HL-60 (cell line): ENCODE measurements at regions not wholly inside any gene's neighbourhood (a gene's known extent, or its start where the extent isn't known, plus 50 kb on each side); places are given as distances from the start of the nearest gene placed in this dataset.
"Not testable (repeated sequence)": the region's sequence is repeated elsewhere in the genome, so short reads cannot be mapped to it uniquely, and the experiment has no call there.

ENCODE experiments used
- DNase-seq, 2 experiments: peaks; one replicate each; pipeline ENCODE4 v3.0.0-alpha.2; 2010 to 2020; ENCODE audit warnings: low read depth in 1 of 2, low spot score in 1 of 2
- H3K27ac ChIP-seq: fragments of 250-450 bp; sonication (Bioruptor Pico); replicated peaks from 2 replicates; pipeline ENCODE4 v1.5.1; 2020; ENCODE audit warnings: mild to moderate bottlenecking, moderate library complexity
- H3K27me3 ChIP-seq: fragments of 250-450 bp; sonication (Bioruptor Pico); 2 replicates; pipeline ENCODE4 v1.5.1; 2021; ENCODE audit warnings: mild to moderate bottlenecking, moderate library complexity; ENCODE audit not compliant: insufficient read depth, poor library complexity, severe bottlenecking
- H3K4me3 ChIP-seq: replicated peaks from 2 replicates; pipeline ENCODE4 v1.5.1; 2011; ENCODE audit warnings: mild to moderate bottlenecking, control low read depth, low read length; ENCODE audit not compliant: insufficient read depth
- GABPA ChIP-seq: IDR thresholded peaks from 2 replicates; pipeline ENCODE4 v1.6.1; 2012; ENCODE audit warnings: low read depth
- POLR2AphosphoS5 ChIP-seq: IDR thresholded peaks from 2 replicates; pipeline ENCODE4 v1.6.1; 2012; ENCODE audit warnings: low read depth
- SPI1 ChIP-seq: IDR thresholded peaks from 2 replicates; pipeline ENCODE4 v1.6.1; 2012; ENCODE audit warnings: low read depth, mild to moderate bottlenecking, borderline replicate concordance
- TF ChIP-seq, protein P1 (sequence below): IDR thresholded peaks from one replicate; pipeline ENCODE4 v1.5.1; 2011; ENCODE audit warnings: low read length, control low read depth, inconsistent platforms; ENCODE audit not compliant: insufficient read depth
- TF ChIP-seq, protein P2 (sequence below): IDR thresholded peaks from 2 replicates; pipeline ENCODE4 v1.6.1; 2012; ENCODE audit warnings: low read depth; ENCODE audit not compliant: insufficient replicate concordance

GRCh38 chr19:14265290-14266036 lies 59.5 kb upstream of the ADGRL1 start:
- TF ChIP-seq GABPA (no peak), POLR2AphosphoS5 (no peak), SPI1 (no peak)
- TF ChIP-seq, protein P1, sequence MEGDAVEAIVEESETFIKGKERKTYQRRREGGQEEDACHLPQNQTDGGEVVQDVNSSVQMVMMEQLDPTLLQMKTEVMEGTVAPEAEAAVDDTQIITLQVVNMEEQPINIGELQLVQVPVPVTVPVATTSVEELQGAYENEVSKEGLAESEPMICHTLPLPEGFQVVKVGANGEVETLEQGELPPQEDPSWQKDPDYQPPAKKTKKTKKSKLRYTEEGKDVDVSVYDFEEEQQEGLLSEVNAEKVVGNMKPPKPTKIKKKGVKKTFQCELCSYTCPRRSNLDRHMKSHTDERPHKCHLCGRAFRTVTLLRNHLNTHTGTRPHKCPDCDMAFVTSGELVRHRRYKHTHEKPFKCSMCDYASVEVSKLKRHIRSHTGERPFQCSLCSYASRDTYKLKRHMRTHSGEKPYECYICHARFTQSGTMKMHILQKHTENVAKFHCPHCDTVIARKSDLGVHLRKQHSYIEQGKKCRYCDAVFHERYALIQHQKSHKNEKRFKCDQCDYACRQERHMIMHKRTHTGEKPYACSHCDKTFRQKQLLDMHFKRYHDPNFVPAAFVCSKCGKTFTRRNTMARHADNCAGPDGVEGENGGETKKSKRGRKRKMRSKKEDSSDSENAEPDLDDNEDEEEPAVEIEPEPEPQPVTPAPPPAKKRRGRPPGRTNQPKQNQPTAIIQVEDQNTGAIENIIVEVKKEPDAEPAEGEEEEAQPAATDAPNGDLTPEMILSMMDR: no peak
- TF ChIP-seq, protein P2, sequence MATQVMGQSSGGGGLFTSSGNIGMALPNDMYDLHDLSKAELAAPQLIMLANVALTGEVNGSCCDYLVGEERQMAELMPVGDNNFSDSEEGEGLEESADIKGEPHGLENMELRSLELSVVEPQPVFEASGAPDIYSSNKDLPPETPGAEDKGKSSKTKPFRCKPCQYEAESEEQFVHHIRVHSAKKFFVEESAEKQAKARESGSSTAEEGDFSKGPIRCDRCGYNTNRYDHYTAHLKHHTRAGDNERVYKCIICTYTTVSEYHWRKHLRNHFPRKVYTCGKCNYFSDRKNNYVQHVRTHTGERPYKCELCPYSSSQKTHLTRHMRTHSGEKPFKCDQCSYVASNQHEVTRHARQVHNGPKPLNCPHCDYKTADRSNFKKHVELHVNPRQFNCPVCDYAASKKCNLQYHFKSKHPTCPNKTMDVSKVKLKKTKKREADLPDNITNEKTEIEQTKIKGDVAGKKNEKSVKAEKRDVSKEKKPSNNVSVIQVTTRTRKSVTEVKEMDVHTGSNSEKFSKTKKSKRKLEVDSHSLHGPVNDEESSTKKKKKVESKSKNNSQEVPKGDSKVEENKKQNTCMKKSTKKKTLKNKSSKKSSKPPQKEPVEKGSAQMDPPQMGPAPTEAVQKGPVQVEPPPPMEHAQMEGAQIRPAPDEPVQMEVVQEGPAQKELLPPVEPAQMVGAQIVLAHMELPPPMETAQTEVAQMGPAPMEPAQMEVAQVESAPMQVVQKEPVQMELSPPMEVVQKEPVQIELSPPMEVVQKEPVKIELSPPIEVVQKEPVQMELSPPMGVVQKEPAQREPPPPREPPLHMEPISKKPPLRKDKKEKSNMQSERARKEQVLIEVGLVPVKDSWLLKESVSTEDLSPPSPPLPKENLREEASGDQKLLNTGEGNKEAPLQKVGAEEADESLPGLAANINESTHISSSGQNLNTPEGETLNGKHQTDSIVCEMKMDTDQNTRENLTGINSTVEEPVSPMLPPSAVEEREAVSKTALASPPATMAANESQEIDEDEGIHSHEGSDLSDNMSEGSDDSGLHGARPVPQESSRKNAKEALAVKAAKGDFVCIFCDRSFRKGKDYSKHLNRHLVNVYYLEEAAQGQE: no peak
- Histone ChIP-seq H3K27ac (no peak overlapping the region), H3K4me3 (no peak overlapping the region), H3K27me3 (no peaks in the 10 kb centered on the region)
- DNase-seq: no peak

- not testable (repeated sequence) for H3K27me3 ChIP-seq, H3K4me3 ChIP-seq, DNase-seq, H3K27ac ChIP-seq
Measured at GRCh38 chr19:14255902-14256649, 50.1 kb upstream of the ADGRL1 start.
